Neural cell (in vitro differentiated cells): ENCODE measurements at regions not wholly inside any gene's neighbourhood (a gene's known extent, or its start where the extent isn't known, plus 50 kb on each side); places are given as distances from the start of the nearest gene placed in this dataset.
A peak's percentile ranks its signal among the peaks of the same experiment; 100 is the strongest.

ENCODE experiments used
- EP300 ChIP-seq: fragments of 450-650 bp; conservative IDR thresholded peaks from 2 replicates; pipeline ENCODE4 v1.6.1; 2014; ENCODE audit warnings: antibody characterized with exemption, mild to moderate bottlenecking, moderate library complexity; ENCODE audit not compliant: poor library complexity, severe bottlenecking
- EZH2 ChIP-seq: fragments of 200-600, 300-800 bp; shearing (Covaris generic), sonication (generic); IDR thresholded peaks from 2 replicates; pipeline ENCODE4 v1.6.1; 2014; ENCODE audit warnings: antibody characterized with exemption, low read length, borderline replicate concordance, mild to moderate bottlenecking; ENCODE audit not compliant: insufficient read depth, poor library complexity, severe bottlenecking
- MXI1 ChIP-seq: fragments of 450-650 bp; conservative IDR thresholded peaks from 2 replicates; pipeline ENCODE4 v1.6.1; 2014; ENCODE audit warnings: antibody characterized with exemption, mild to moderate bottlenecking; ENCODE audit not compliant: poor library complexity, severe bottlenecking
- POLR2AphosphoS5 ChIP-seq: IDR thresholded peaks from 2 replicates; pipeline ENCODE4 v1.6.1; 2012
- RAD21 ChIP-seq: fragments of 450-650 bp; conservative IDR thresholded peaks from 2 replicates; pipeline ENCODE4 v1.6.1; 2014; ENCODE audit warnings: antibody characterized with exemption, mild to moderate bottlenecking, moderate library complexity
- REST ChIP-seq: IDR thresholded peaks from 2 replicates; pipeline ENCODE4 v1.6.1; 2012; ENCODE audit warnings: borderline replicate concordance
- SMC3 ChIP-seq: fragments of 450-650 bp; conservative IDR thresholded peaks from 2 replicates; pipeline ENCODE4 v1.6.1; 2014; ENCODE audit warnings: antibody characterized with exemption, mild to moderate bottlenecking, moderate library complexity; ENCODE audit not compliant: poor library complexity
- TAF1 ChIP-seq: IDR thresholded peaks from 2 replicates; pipeline ENCODE4 v1.6.1; 2012; ENCODE audit warnings: low read depth
- TF ChIP-seq, protein P1 (sequence below): fragments of 450-650 bp; IDR thresholded peaks from 2 replicates; pipeline ENCODE4 v1.5.1; 2014; ENCODE audit warnings: antibody characterized with exemption, mild to moderate bottlenecking, moderate library complexity; ENCODE audit not compliant: poor library complexity, severe bottlenecking

- TF ChIP-seq, protein P1, sequence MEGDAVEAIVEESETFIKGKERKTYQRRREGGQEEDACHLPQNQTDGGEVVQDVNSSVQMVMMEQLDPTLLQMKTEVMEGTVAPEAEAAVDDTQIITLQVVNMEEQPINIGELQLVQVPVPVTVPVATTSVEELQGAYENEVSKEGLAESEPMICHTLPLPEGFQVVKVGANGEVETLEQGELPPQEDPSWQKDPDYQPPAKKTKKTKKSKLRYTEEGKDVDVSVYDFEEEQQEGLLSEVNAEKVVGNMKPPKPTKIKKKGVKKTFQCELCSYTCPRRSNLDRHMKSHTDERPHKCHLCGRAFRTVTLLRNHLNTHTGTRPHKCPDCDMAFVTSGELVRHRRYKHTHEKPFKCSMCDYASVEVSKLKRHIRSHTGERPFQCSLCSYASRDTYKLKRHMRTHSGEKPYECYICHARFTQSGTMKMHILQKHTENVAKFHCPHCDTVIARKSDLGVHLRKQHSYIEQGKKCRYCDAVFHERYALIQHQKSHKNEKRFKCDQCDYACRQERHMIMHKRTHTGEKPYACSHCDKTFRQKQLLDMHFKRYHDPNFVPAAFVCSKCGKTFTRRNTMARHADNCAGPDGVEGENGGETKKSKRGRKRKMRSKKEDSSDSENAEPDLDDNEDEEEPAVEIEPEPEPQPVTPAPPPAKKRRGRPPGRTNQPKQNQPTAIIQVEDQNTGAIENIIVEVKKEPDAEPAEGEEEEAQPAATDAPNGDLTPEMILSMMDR: peak; percentile 62
- TF ChIP-seq TAF1 (no peak), EZH2 (no peak), REST (no peak), POLR2AphosphoS5 (no peak), EP300 (no peak), RAD21 (peak; percentile 66), SMC3 (peak; percentile 55), MXI1 (no peak)
Measured at GRCh38 chr18:24734058-24734457, 273.6 kb downstream of the HRH4 start.
